ENCODE measurements at regions not wholly inside any gene's neighbourhood (a gene's known extent, or its start where the extent isn't known, plus 50 kb on each side); places are given as distances from the start of the nearest gene placed in this dataset.

DNA sequence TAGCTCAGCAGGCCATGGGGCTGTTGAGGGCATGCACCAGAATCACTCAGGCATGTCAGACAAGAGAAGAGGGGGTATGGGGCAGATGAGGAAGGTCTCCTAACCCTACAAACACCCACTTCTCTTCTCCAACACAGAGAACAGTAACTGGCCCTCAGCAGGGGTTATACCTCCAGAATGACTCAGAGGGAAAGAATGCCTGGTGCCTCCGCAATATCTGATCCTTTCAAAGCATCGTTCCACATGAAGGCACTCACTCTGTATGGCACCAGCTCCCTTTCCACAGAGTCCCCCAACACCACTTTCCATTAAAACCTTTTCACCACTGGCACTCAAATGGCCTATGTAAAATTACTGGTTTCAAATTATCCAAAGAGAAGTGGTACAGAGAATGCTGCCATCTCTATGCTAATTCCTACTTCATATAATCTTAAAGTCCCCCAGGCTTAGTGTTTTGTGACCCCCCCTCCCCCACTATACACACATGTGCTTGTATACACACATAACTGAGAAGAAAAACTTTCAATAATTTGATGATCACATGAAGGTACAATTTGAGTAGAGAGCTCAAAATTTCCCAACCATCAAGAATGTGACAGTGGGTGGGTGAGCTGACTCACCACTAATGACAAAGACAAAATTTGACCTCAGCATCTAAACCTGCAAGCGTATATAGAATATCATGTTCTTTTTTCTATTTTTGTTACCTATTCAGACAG, 91.5 kb downstream of the SIPA1L2 start:
- TF ChIP-seq, protein P1, sequence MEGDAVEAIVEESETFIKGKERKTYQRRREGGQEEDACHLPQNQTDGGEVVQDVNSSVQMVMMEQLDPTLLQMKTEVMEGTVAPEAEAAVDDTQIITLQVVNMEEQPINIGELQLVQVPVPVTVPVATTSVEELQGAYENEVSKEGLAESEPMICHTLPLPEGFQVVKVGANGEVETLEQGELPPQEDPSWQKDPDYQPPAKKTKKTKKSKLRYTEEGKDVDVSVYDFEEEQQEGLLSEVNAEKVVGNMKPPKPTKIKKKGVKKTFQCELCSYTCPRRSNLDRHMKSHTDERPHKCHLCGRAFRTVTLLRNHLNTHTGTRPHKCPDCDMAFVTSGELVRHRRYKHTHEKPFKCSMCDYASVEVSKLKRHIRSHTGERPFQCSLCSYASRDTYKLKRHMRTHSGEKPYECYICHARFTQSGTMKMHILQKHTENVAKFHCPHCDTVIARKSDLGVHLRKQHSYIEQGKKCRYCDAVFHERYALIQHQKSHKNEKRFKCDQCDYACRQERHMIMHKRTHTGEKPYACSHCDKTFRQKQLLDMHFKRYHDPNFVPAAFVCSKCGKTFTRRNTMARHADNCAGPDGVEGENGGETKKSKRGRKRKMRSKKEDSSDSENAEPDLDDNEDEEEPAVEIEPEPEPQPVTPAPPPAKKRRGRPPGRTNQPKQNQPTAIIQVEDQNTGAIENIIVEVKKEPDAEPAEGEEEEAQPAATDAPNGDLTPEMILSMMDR (conservative IDR thresholded peaks at IDR 0.05; ENCODE audit: low read depth, low read length), result no peak
- TF ChIP-seq EZH2 (IDR thresholded peaks at IDR 0.05; ENCODE audit: borderline replicate concordance, low read depth, low read length, poor library complexity, severe bottlenecking), result no peak
